ENCODE measurements at regions not wholly inside any gene's neighbourhood (a gene's known extent, or its start where the extent isn't known, plus 50 kb on each side); places are given as distances from the start of the nearest gene placed in this dataset.
A peak's percentile ranks its signal among the peaks of the same experiment; 100 is the strongest.
"Not testable (repeated sequence)": the region's sequence is repeated elsewhere in the genome, so short reads cannot be mapped to it uniquely, and the experiment has no call there.

DNA sequence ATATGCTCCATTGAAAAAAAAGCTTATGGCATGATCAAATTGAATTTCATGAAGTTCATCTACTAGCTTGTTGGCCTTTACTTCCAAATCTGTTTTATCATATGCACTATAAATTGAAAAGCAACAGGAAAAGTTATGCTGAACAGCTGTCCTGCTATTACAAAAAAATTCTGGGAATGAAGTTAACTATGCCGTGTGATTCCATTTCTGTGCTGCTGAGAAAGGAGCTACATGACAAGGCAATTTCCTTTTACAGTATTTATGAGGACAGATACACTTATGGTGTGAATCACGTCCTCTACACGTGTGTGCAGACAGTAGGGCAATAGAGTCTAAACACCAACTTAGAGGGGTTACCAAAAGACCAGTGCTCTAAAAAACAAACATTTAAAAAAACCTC lies 426.5 kb upstream of the AKR1E2 start:
- peak; percentile 21 for DNase-seq (ENCODE audit: low read depth)
- no peak for TF ChIP-seq CTCF (IDR thresholded peaks at IDR 0.05; ENCODE audit: insufficient read depth, low read length)
- H3K4me3 ChIP-seq (ENCODE audit: low read depth, low read length), result no peak overlapping the region

- no peak overlapping the region for H3K4me3 ChIP-seq (ENCODE audit: low read depth, low read length)
- no peak for TF ChIP-seq CTCF (IDR thresholded peaks at IDR 0.05; ENCODE audit: insufficient read depth, low read length)
- DNase-seq (ENCODE audit: low read depth), result no peak
These were observed 427.4 kb upstream of the AKR1E2 start for GRCh38 chr10:4398602-4399001.

- no peak overlapping the region for H3K4me3 ChIP-seq (ENCODE audit: low read depth, low read length)
- TF ChIP-seq CTCF (IDR thresholded peaks at IDR 0.05; ENCODE audit: insufficient read depth, low read length), result no peak
- DNase-seq (ENCODE audit: low read depth), result no peak
These were observed 428.7 kb upstream of the AKR1E2 start for GRCh38 chr10:4397337-4397736.

DNA sequence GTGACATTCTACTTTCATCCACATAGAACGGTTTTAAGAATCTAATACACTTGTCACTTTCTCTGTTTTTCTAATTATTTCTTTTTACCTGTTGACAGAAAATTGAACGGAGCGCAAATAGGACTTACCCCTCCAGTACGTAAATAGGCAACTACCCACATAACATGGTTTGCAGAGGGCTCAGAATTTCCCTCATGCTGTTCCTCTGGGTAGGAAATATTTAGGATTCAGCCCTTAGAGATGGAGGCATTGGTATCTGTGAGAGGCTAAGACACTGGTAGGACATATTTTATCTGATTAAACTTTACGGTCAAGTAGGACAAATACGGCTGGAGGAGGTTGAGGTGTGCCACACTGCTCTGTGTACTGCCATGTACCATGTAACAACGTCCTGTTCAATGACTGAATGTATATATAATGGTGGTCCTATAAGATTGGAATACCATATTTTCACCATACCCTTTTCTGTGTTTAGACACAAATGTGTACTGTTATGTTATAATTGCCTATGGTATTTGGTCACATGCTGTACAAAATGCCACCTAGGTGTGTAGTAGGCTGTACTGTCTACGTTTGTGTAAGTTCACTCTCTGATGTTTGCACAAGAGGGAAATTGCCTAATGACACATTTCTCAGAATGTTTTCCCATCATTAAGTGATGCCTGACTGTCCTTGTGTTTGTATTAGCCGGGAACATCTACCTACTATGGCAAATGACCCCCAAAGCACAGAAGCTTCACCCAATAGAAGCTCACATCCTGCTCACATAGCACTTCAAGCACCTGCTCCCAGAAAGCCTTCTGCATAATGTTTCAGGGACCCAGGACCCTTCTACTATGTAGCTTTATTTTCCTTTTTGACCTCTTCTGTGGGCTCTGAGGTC lies 429.4 kb upstream of the AKR1E2 start:
- TF ChIP-seq CTCF (IDR thresholded peaks at IDR 0.05; ENCODE audit: insufficient read depth, low read length), result no peak
- DNase-seq (ENCODE audit: low read depth), result no peak
- no peak overlapping the region for H3K4me3 ChIP-seq (ENCODE audit: low read depth, low read length)

- no peak for TF ChIP-seq CTCF (IDR thresholded peaks at IDR 0.05; ENCODE audit: insufficient read depth, low read length)
These were observed 430.3 kb upstream of the AKR1E2 start for GRCh38 chr10:4395731-4396130.

DNA sequence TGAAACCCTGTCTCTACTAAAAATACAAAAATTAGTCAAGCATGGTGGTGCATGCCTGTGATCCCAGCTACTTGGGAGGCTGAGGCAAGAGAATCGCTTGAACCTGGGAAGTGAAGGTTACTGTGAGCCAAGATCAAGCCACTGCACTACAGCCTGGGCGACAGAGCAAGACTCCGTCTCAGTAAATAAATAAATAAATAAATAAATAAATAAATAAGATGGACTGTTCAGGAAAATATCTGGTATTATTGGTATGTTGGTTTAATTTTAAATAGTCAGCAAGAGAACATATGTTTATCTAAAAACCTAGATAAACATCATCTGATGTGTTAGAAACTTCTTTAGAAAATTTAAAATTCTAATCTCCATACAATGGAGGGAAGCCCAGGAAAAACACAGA lies 431.6 kb upstream of the AKR1E2 start:
- DNase-seq (ENCODE audit: low read depth); H3K4me3 ChIP-seq (ENCODE audit: low read depth, low read length): not testable (repeated sequence)

More at GRCh38 chr10:4395731-4396130, 430.3 kb upstream of the AKR1E2 start:
- no peak overlapping the region for H3K4me3 ChIP-seq (ENCODE audit: low read depth, low read length)
- no peak for DNase-seq (ENCODE audit: low read depth)

DNA sequence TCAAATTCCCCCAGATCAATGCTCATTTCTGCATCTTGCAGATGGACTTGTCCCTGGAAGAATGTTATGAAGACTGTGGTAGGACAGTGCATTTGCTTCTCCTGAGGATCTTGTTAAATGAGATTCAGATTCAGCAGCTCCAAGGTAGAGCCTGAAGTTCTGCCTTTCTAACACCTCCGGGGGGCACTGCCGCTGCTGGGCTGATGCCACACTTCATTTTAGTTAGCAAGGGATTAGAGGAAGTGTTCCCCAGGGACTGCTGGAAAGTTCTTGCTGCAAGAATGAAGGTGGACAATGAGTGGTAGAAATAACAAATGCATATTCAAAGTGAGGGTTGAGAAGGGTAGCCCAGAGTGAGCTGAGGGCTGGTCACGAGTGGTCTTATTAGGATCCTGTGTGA lies 434.3 kb upstream of the AKR1E2 start:
- no peak for TF ChIP-seq CTCF (IDR thresholded peaks at IDR 0.05; ENCODE audit: insufficient read depth, low read length)

More for the DNA sequence above, 434.3 kb upstream of the AKR1E2 start:
- no peak overlapping the region for H3K4me3 ChIP-seq (ENCODE audit: low read depth, low read length)
- DNase-seq (ENCODE audit: low read depth), result no peak

All from fibroblast of the aortic adventitia (primary cell).